B cell (primary cell): ENCODE measurements at regions not wholly inside any gene's neighbourhood (a gene's known extent, or its start where the extent isn't known, plus 50 kb on each side); places are given as distances from the start of the nearest gene placed in this dataset.

Experiments
- ATAC-seq: fragments of 200-7000 bp; cut with Tn5 transposase; one replicate; pipeline ENCODE4 v1.10.0; 2021; ENCODE audit warnings: low read depth, mild to moderate bottlenecking, moderate number of reproducible peaks, moderate library complexity
- CTCF ChIA-PET: fragments of 350-600 bp; sonication (Branson Sonifier 250); formaldehyde crosslinking; loops from one replicate; lab custom pipeline; 2021; ENCODE audit warnings: antibody characterized with exemption, inconsistent platforms; lab: Charles Lee
- POLR2A ChIA-PET: fragments of 350-600 bp; sonication (Branson Sonifier 250); formaldehyde crosslinking; loops from one replicate; lab custom pipeline; 2021; ENCODE audit warnings: antibody characterized with exemption; lab: Charles Lee
- DNase-seq: peaks from one replicate; pipeline ENCODE4 v3.0.0; 2013
- H2AFZ ChIP-seq: 2 replicates; pipeline ENCODE4 v1.6.1; 2012; ENCODE audit warnings: mild to moderate bottlenecking, low read depth, low read length; ENCODE audit not compliant: insufficient read depth, poor library complexity, severe bottlenecking
- H3K27ac ChIP-seq, 2 donors: 1 replicate in 1 of 2; 2 replicates in 1 of 2; pipeline ENCODE4 v1.5.1; 2012 to 2013; ENCODE audit warnings: low read length in 2 of 2, mild to moderate bottlenecking in 2 of 2, moderate library complexity in 1 of 2
- H3K27me3 ChIP-seq, 4 experiments: fragments of 200-600 bp in 1 of 4; sonication (generic) in 1 of 4; replicated peaks in 1 of 4; 1 replicate in 2 of 4; 2 replicates in 2 of 4; pipeline versions ENCODE4 v1.6.1 to v1.7.0; 2013 to 2016; ENCODE audit warnings: low read length in 3 of 4, mild to moderate bottlenecking in 2 of 4, mixed read lengths in 1 of 4, moderate library complexity in 1 of 4; ENCODE audit not compliant: insufficient read depth in 4 of 4, control insufficient read depth in 3 of 4; ENCODE audit errors: control extremely low read depth in 1 of 4
- H3K36me3 ChIP-seq, 2 experiments: replicated peaks in 1 of 2; 1 replicate in 1 of 2; 2 replicates in 1 of 2; pipeline versions ENCODE4 v1.6.1 to v1.7.1; 2013; ENCODE audit warnings: low read length in 1 of 2; ENCODE audit not compliant: insufficient read depth in 2 of 2, control insufficient read depth in 1 of 2; ENCODE audit errors: control extremely low read depth in 1 of 2, extremely low read depth in 1 of 2
- H3K4me1 ChIP-seq, 2 donors: fragments of 200-600 bp in 1 of 2; sonication (generic) in 1 of 2; 1 replicate in 1 of 2; 2 replicates in 1 of 2; pipeline versions ENCODE4 v1.5.1 to v1.6.1; 2013 to 2017; ENCODE audit warnings: low read length in 2 of 2; ENCODE audit not compliant: control insufficient read depth in 2 of 2, insufficient read depth in 2 of 2
- H3K4me2 ChIP-seq: replicated peaks from 2 replicates; pipeline ENCODE3; 2012; ENCODE audit warnings: mild to moderate bottlenecking, low read depth, low read length; ENCODE audit not compliant: poor library complexity, severe bottlenecking
- H3K4me3 ChIP-seq, 5 experiments: fragments of 200-600 bp in 1 of 5; sonication (generic) in 1 of 5; 1 replicate in 3 of 5; 2 replicates in 2 of 5; pipeline versions ENCODE4 v1.5.1 to v1.7.0; 2011 to 2016; ENCODE audit warnings: low read length in 4 of 5, mild to moderate bottlenecking in 4 of 5, low read depth in 2 of 5, control low read depth in 1 of 5, moderate library complexity in 1 of 5; ENCODE audit not compliant: insufficient read depth in 1 of 5; ENCODE audit errors: control extremely low read depth in 1 of 5, extremely low read depth in 1 of 5
- H3K79me2 ChIP-seq: fragments of 200-600 bp; sonication (generic); one replicate; pipeline ENCODE4 v1.6.0; 2016; ENCODE audit warnings: low read length; ENCODE audit not compliant: control insufficient read depth, insufficient read depth
- H3K9ac ChIP-seq: fragments of 200-600 bp; sonication (generic); 2 replicates; pipeline ENCODE4 v1.6.1; 2017; ENCODE audit warnings: mild to moderate bottlenecking, low read length, moderate library complexity
- H3K9me3 ChIP-seq, 3 donors: one replicate each; pipeline versions ENCODE4 v1.6.1 to v1.7.1; 2013; ENCODE audit warnings: low read length in 2 of 3; ENCODE audit not compliant: control insufficient read depth in 2 of 3, insufficient read depth in 1 of 3; ENCODE audit errors: control extremely low read depth in 1 of 3
- H4K20me1 ChIP-seq: 2 replicates; pipeline ENCODE4 v1.6.0; 2012; ENCODE audit warnings: mild to moderate bottlenecking, low read length; ENCODE audit not compliant: insufficient read depth, control insufficient read depth, poor library complexity, severe bottlenecking
- H3K27ac Mint-ChIP-seq: one replicate; pipeline ENCODE4 v1.8.0; 2021; ENCODE audit warnings: mixed read lengths
- H3K27me3 Mint-ChIP-seq: one replicate; pipeline ENCODE4 v1.8.0; 2021; ENCODE audit warnings: mixed read lengths
- H3K4me1 Mint-ChIP-seq: one replicate; pipeline ENCODE4 v1.8.0; 2021; ENCODE audit warnings: mixed read lengths
- H3K4me3 Mint-ChIP-seq: one replicate; pipeline ENCODE4 v1.8.0; 2021; ENCODE audit warnings: mixed read lengths
- H3K9me3 Mint-ChIP-seq: one replicate; pipeline ENCODE4 v1.8.0; 2022; ENCODE audit warnings: mixed read lengths; ENCODE audit not compliant: insufficient read depth
- EZH2 ChIP-seq: IDR thresholded peaks from 2 replicates; pipeline ENCODE4 v1.6.1; 2012; ENCODE audit warnings: borderline replicate concordance, low read depth, mild to moderate bottlenecking, moderate library complexity, low read length; ENCODE audit not compliant: insufficient read depth, poor library complexity, severe bottlenecking
- WGBS: methylation state at CpG from one replicate; pipeline ENCODE4 v1.1.5; 2013; ENCODE audit warnings: missing lambda C conversion rate; ENCODE audit not compliant: insufficient coverage; 5-methylcytosine and 5-hydroxymethylcytosine counted together
- intact Hi-C: fragments of 100-400 bp; cut with micrococcal nuclease; formaldehyde crosslinking; loops from one replicate; pipeline ENCODE4 v1.10.0; 2022
- TF ChIP-seq, protein P1 (sequence below): fragments of 200-600 bp; IDR thresholded peaks from one replicate; pipeline ENCODE4 v1.8.0; 2022; ENCODE audit warnings: antibody characterized with exemption, mild to moderate bottlenecking

DNA sequence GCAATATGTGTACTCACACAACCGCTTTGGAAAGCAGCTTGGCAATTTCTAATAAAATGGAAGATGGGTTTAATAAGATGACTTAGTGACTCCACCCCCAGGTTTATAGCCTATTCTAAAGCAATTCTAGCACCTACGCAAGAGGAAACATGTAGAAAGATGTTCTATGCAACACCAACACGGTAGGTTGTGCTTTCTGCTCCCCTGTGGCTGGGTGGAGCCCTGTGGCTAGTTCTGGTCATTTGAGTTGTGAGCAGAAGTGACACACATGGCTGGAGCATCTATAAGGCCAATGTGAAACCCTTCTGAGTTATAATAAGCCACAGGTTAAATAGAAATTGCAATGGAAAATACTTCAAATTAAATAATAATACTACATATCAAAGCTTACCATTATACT, 310.7 kb downstream of the CD83 start:
- no peak overlapping the region for H3K27ac Mint-ChIP-seq
- H3K4me1 Mint-ChIP-seq = peaks cover 18% of the 10 kb centered on the region
- Histone ChIP-seq H3K9ac (no peak overlapping the region), H3K27me3 (no peaks in the 10 kb centered on the region), H3K4me2 (peak overlapping the region; percentile 2), H3K27ac (no peak overlapping the region), H4K20me1 (no peaks in the 10 kb centered on the region), H3K9me3 (no peaks in the 10 kb centered on the region), H2AFZ (no peak overlapping the region), H3K4me1 (peaks cover 10 to 14% of the 10 kb centered on the region in 2 donors), H3K4me3 (no peak overlapping the region), H3K79me2 (no peaks in the 10 kb centered on the region), H3K36me3 (no peaks in the 10 kb centered on the region)
- 50% methylated on average over 2 of the region's 3 CpGs for WGBS
- intact Hi-C loops = no loop called here
- DNase-seq (peak; percentile 44), ATAC-seq (peak; percentile 66)
- POLR2A ChIA-PET = no interaction called here
- CTCF ChIA-PET = no interaction called here
- no peak overlapping the region for H3K4me3 Mint-ChIP-seq
- no peaks in the 10 kb centered on the region for H3K27me3 Mint-ChIP-seq
- TF ChIP-seq, protein P1, sequence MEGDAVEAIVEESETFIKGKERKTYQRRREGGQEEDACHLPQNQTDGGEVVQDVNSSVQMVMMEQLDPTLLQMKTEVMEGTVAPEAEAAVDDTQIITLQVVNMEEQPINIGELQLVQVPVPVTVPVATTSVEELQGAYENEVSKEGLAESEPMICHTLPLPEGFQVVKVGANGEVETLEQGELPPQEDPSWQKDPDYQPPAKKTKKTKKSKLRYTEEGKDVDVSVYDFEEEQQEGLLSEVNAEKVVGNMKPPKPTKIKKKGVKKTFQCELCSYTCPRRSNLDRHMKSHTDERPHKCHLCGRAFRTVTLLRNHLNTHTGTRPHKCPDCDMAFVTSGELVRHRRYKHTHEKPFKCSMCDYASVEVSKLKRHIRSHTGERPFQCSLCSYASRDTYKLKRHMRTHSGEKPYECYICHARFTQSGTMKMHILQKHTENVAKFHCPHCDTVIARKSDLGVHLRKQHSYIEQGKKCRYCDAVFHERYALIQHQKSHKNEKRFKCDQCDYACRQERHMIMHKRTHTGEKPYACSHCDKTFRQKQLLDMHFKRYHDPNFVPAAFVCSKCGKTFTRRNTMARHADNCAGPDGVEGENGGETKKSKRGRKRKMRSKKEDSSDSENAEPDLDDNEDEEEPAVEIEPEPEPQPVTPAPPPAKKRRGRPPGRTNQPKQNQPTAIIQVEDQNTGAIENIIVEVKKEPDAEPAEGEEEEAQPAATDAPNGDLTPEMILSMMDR = no peak
- no peak for TF ChIP-seq EZH2
- H3K9me3 Mint-ChIP-seq = no peaks in the 10 kb centered on the region

DNA sequence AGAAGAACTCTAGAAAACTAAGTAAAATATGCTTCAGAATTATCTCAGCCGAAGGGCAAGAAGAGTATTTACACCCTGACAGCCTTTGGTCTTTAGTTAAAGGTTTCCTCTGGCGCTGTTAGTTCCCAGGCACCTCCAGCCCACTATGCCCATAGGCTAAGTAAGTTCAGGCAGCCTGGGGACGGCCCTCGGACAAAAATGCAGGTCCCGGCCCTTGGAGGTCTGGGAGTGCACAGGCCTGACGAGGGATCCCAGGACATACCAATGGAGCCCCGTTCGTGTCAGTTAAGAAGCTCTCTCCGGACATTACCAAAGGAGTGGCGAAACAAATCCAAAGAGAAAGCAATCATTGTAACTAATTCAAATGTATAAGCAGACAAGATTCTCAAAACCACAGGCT, 311.8 kb downstream of the CD83 start:
- 94% methylated on average over 5 of the region's 10 CpGs for WGBS

More for the DNA sequence above, 311.8 kb downstream of the CD83 start:
- H4K20me1 ChIP-seq = no peaks in the 10 kb centered on the region
- H3K27me3 ChIP-seq = no peaks in the 10 kb centered on the region
- POLR2A ChIA-PET = no interaction called here
- TF ChIP-seq EZH2 = no peak
- TF ChIP-seq, protein P1 = no peak
- intact Hi-C loops = no loop called here
- DNase-seq = no peak
- H3K36me3 ChIP-seq = no peaks in the 10 kb centered on the region
- CTCF ChIA-PET = no interaction called here
- no peak overlapping the region for H2AFZ ChIP-seq
- ATAC-seq = no peak
- H3K9me3 Mint-ChIP-seq = no peaks in the 10 kb centered on the region
- no peak overlapping the region for H3K27ac ChIP-seq
- H3K9ac ChIP-seq = no peak overlapping the region
- no peak overlapping the region for H3K4me3 ChIP-seq
- no peak overlapping the region for H3K4me3 Mint-ChIP-seq
- peaks cover 17% of the 10 kb centered on the region for H3K4me1 Mint-ChIP-seq
- H3K4me1 ChIP-seq = peaks cover 10 to 14% of the 10 kb centered on the region in 2 donors
- H3K27ac Mint-ChIP-seq = no peak overlapping the region
- no peak overlapping the region for H3K4me2 ChIP-seq
- no peaks in the 10 kb centered on the region for H3K9me3 ChIP-seq
- no peaks in the 10 kb centered on the region for H3K27me3 Mint-ChIP-seq
- H3K79me2 ChIP-seq = no peaks in the 10 kb centered on the region
